Hematopoietic multipotent progenitor cell treated with erythropoietin and hydrocortisone succinate and interleukin-3 and kit ligand, for 17 days (in vitro differentiated cells): ENCODE measurements at regions not wholly inside any gene's neighbourhood (a gene's known extent, or its start where the extent isn't known, plus 50 kb on each side); places are given as distances from the start of the nearest gene placed in this dataset.
"Not testable (repeated sequence)": the region's sequence is repeated elsewhere in the genome, so short reads cannot be mapped to it uniquely, and the experiment has no call there.

Experiments
- DNase-seq: peaks from one replicate; pipeline ENCODE4 v3.0.0-alpha.2; 2015; ENCODE audit warnings: low spot score

GRCh38 chr5:99589424-99589823 is 660.6 kb upstream of the CHD1 start:
- DNase-seq = no peak

DNA sequence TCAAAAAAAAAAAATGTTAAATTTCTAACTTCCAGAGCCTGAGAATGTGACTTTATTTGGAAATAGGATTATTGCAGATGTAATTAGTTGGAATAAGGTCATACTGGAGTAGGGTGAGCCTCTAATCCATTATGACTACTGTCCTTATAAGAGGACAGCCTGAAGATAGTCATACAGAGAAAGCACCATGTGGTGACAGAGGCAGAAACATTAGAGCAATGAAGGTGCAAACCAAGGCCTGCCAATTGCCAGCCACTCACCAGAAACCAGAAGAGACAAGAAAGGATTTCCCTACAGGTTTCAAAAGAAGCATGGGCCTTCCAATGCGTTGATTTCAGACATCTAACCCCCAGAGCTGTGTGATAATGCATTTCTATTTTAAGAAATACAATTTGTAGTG is 659.2 kb upstream of the CHD1 start:
- no peak for DNase-seq

DNA sequence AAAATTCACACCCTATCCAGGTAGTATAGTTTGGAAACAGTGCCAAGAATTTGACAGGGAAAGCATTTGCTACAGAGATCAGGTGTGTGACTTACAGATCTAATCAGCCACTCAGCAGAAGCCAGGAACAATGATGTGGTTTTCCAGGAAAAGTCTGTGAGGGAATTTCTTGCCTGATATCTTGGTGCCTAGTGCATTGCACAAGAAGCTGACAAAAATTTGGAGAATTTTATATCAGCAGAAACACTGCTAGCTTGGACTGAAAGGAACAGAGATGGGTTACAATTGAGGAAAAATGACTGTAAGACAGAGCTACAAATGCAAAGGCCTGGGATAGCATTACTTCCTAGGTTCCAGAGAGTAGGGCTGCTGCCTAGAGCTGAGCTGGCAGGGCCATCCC is 658.1 kb upstream of the CHD1 start:
- no peak for DNase-seq

DNA sequence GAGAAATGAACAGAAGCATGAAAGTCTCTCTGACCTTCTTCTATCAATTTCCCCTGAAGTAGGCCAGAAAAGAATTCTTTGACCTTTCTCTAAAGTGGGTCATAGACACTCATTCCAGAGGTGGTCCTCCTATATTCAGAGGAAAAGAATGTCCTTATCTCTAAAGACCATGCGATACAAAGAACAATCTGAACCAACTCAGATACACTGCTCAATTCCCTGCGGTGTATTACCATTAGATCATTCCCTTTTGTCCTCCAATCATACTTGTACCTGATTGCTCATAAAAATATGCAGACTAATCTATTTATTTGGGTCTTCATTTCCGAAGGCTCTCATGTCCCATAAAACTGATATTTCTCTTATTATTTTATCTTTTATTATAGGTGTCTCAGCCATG is 652.4 kb upstream of the CHD1 start:
- not testable (repeated sequence) for DNase-seq

- not testable (repeated sequence) for DNase-seq
Observed at GRCh38 chr5:99562937-99563627, 634.3 kb upstream of the CHD1 start.

GRCh38 chr5:99553211-99553810 is 624.5 kb upstream of the CHD1 start:
- no peak for DNase-seq

DNA sequence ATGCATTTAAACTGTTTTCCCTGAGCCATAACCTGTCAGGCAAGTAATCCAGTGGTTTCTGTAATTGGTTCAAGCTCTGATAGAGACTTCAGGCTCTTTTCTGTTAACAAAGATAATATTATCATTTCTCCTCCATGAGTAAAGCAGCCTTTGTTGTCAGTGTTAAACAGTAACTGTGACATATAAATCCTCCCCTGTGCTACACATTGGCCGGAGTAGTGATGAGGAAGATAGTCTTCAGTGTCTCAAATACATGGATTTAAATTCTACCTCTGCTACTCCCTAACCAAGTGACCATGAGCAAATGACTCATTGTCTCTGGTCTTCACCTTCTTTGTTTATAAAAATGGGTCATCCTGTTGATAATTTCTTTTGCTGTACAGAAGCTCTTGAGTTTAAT is 615.5 kb upstream of the CHD1 start:
- no peak for DNase-seq

- no peak for DNase-seq
Observed at GRCh38 chr5:99543841-99544240, 615.0 kb upstream of the CHD1 start.

GRCh38 chr5:99534241-99534640 is 605.4 kb upstream of the CHD1 start:
- not testable (repeated sequence) for DNase-seq

GRCh38 chr5:99521666-99522065 is 592.9 kb upstream of the CHD1 start:
- not testable (repeated sequence) for DNase-seq

- DNase-seq = not testable (repeated sequence)
Observed at GRCh38 chr5:99515864-99516490, 587.2 kb upstream of the CHD1 start.

- not testable (repeated sequence) for DNase-seq
Observed at GRCh38 chr5:99510237-99510866, 581.5 kb upstream of the CHD1 start.

DNA sequence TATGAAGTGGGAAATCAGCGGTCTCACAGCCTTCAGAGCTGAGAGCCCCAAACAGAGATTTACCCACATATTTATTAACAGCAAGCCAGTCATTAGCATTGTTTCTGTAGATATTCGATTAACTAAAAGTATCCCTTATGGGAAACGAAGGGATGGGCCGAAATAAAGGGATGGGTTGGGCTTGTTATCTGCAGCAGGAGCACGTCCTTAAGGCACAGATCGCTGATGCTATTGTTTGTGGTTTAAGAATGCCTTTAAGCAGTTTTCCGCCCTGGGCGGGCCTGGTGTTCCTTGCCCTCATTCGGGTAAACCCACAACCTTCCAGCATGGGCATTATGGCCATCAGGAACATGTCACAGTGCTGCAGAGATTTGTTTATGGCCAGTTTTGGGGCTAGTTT is 580.3 kb upstream of the CHD1 start:
- not testable (repeated sequence) for DNase-seq

DNA sequence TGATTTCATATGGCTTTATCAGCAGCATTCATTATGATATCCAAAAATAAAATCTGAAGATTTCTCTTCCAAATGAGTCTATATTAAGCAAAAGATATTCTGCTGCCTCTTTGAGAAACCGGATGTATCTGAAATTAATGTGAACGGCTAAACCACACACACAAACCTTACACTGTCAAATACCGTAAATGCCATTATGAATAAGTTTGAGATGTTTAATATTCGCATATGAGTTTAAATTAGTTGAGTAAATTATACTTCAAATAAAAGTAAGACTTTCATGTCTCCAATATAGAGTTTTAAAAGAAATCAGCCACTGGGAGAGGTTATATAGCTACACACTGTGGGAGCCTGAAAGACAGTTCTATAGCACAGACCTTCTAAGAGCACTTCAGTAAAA is 566.6 kb upstream of the CHD1 start:
- not testable (repeated sequence) for DNase-seq

- not testable (repeated sequence) for DNase-seq
Observed at GRCh38 chr5:99478450-99478849, 549.6 kb upstream of the CHD1 start.

DNA sequence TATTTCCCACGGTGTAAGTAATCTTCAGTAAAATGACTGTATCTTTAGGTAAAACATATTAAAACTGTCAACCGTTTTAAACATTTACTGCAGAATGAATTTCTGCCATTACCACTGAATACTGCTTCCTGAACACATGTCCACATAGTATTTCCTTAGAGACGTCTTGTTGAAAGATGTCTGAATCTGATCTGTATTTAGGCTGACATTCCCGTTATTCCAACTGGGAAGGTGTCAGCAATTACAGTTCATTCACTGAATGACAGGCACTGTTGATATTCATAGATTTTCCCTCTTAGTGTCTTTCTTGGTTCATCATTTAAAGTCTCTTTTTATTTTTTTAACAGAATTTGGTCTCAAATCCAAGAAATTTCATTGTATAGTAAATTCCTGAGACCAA is 544.5 kb upstream of the CHD1 start:
- DNase-seq = not testable (repeated sequence)

GRCh38 chr5:99471726-99472125 is 542.9 kb upstream of the CHD1 start:
- not testable (repeated sequence) for DNase-seq

- DNase-seq = not testable (repeated sequence)
Observed at GRCh38 chr5:99471178-99471577, 542.4 kb upstream of the CHD1 start.

GRCh38 chr5:99470636-99471035 is 541.8 kb upstream of the CHD1 start:
- not testable (repeated sequence) for DNase-seq

DNA sequence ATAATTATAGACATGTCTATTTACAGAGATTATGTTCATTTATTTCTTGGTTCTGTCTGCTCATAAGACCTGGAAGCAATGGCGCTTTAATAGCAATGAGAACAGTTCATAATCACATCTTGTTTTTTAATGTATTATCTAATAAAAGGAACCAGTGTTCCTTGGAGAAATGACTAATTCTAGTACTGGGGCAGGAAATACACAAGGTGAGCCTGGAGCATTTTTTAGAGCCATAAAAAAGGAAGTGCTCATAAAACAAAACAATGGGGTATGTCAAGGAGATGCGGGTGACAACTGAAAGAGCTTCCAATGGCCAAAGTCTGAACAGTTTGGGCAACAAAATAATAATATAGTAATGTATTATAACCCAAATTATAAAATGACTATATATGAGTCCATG is 531.9 kb upstream of the CHD1 start:
- DNase-seq = no peak

DNA sequence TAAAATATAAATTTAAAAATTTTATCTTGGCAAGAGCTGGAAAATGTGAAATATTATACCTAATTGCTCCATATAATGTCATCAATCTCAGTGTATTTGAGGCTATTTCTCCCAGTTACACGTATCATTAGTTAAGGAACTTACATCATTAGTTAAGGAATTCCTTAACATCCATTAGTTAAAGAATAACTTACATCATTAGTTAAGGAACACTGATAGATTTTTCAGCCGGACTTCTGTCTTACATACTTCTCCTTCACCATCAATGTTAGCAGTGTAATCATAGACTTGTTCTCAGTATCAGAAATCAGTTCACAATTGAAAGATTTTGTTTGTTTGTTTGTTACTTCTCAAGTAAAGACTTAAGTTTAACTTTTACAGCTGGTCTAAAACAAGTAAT is 524.4 kb upstream of the CHD1 start:
- no peak for DNase-seq

DNA sequence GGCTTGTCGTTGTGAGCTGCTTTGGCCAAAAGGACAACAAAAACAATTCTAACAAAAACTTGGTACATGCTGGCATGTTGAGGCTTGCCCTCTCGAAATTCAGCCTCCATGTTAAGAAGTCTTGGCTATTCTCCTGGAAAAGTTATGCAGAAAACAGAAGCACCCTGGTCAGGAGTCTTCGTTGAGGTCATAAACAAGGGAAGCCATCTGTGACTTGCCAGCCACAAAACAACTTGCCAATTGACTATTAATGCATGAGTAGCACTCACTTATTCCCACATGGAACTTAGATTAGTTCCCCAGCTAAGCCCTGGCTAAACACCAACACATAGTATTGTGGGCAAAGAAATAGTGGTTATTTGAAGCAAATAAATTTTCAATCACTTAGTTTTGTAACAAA is 521.0 kb upstream of the CHD1 start:
- no peak for DNase-seq

DNA sequence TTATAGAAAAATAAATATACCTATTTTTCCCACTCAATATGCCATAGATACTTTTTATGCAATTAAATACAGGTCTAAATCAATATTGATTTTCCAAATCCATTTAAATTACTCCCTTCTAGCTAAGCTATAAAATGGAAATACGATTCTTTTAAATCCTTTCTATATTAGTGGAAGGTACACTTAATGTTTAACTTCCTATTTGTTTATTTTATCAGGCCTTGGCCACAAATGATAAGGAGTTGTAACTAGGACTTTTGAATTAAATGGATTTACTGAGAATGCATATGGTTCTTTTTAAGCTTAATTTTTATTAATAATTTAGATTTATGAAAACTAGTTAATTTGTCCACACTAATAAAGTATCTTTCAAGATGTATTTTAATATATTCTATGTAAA is 517.0 kb upstream of the CHD1 start:
- no peak for DNase-seq
